ENCODE measurements at regions not wholly inside any gene's neighbourhood (a gene's known extent, or its start where the extent isn't known, plus 50 kb on each side); places are given as distances from the start of the nearest gene placed in this dataset.

GRCh38 chr1:62924983-62925790 lies 141.3 kb downstream of the ATG4C start:
- no peak for TF ChIP-seq POLR2A (IDR thresholded peaks at IDR 0.05)
- TF ChIP-seq, protein P1, sequence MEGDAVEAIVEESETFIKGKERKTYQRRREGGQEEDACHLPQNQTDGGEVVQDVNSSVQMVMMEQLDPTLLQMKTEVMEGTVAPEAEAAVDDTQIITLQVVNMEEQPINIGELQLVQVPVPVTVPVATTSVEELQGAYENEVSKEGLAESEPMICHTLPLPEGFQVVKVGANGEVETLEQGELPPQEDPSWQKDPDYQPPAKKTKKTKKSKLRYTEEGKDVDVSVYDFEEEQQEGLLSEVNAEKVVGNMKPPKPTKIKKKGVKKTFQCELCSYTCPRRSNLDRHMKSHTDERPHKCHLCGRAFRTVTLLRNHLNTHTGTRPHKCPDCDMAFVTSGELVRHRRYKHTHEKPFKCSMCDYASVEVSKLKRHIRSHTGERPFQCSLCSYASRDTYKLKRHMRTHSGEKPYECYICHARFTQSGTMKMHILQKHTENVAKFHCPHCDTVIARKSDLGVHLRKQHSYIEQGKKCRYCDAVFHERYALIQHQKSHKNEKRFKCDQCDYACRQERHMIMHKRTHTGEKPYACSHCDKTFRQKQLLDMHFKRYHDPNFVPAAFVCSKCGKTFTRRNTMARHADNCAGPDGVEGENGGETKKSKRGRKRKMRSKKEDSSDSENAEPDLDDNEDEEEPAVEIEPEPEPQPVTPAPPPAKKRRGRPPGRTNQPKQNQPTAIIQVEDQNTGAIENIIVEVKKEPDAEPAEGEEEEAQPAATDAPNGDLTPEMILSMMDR (IDR thresholded peaks at IDR 0.05): no peak
- no peak for TF ChIP-seq EP300 (IDR thresholded peaks at IDR 0.05; ENCODE audit: low read depth)
- TF ChIP-seq POLR2AphosphoS5 (IDR thresholded peaks at IDR 0.05): no peak
- no peak for DNase-seq
- no peaks in the 10 kb centered on the region for H3K9me3 ChIP-seq
- H3K27me3 ChIP-seq: no peaks in the 10 kb centered on the region
- intact Hi-C loops (cut with DNase I; ENCODE audit: low total_unique reads) (no loop called here), in situ Hi-C loops (cut with MboI; ENCODE audit: low pct_ligation_motif_present in 1 of 4, low pct_unique_long_range_greater_than_20kb in 1 of 4, low sequenced_read_pairs in 3 of 4) (no loop called here)
- H3K4me3 ChIP-seq: no peak overlapping the region
- no peaks in the 10 kb centered on the region for H3K4me1 ChIP-seq
- no peak overlapping the region for H3K27ac ChIP-seq
- whole genome bisulfite sequencing, 2 donors (ENCODE audit: low coverage in 1 of 2): 74 to 78% methylated on average over 7 of the region's 7 CpGs
- H3K36me3 ChIP-seq: no peaks in the 10 kb centered on the region

GRCh38 chr1:62926681-62927252 lies 142.8 kb downstream of the ATG4C start:
- no peaks in the 10 kb centered on the region for H3K27me3 ChIP-seq
- in situ Hi-C loops (cut with MboI; ENCODE audit: low pct_ligation_motif_present in 1 of 4, low pct_unique_long_range_greater_than_20kb in 1 of 4, low sequenced_read_pairs in 3 of 4) (no loop called here), intact Hi-C loops (cut with DNase I; ENCODE audit: low total_unique reads) (no loop called here)
- TF ChIP-seq EP300 (IDR thresholded peaks at IDR 0.05; ENCODE audit: low read depth): no peak
- no peak overlapping the region for H3K27ac ChIP-seq
- H3K9me3 ChIP-seq: no peaks in the 10 kb centered on the region
- no peaks in the 10 kb centered on the region for H3K36me3 ChIP-seq
- no peak overlapping the region for H3K4me3 ChIP-seq
- WGBS, 2 donors (ENCODE audit: low coverage in 1 of 2): 82 to 85% methylated on average over 2 to 4 of the region's 4 CpGs
- DNase-seq: no peak
- no peaks in the 10 kb centered on the region for H3K4me1 ChIP-seq

DNA sequence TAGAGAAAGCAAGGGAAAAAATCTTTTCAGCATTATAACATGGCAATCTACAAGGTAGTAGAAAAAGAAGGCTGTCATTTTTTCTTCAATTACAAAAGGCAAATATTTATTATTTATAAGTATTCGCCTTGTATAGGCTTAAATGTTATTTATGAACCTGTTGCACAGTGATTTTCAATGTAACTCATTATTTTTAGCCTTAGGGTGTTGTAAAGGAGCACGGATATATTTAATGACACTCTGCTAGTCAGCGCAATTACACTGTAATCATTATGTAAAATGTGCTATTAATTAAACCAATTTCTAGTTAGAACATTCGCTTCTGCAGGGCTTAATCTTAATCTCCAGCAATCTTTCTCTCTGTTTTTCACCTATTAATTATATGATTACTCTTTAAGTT lies 145.0 kb downstream of the ATG4C start:
- Histone ChIP-seq H3K4me1 (no peaks in the 10 kb centered on the region), H3K9me3 (no peaks in the 10 kb centered on the region), H3K4me3 (no peak overlapping the region), H3K27ac (no peak overlapping the region), H3K27me3 (no peaks in the 10 kb centered on the region), H3K36me3 (no peaks in the 10 kb centered on the region)
- WGBS, 2 donors (ENCODE audit: low coverage in 1 of 2): 84 to 85% methylated on average over 4 of the region's 4 CpGs
- in situ Hi-C loops (cut with MboI; ENCODE audit: low pct_ligation_motif_present in 1 of 4, low pct_unique_long_range_greater_than_20kb in 1 of 4, low sequenced_read_pairs in 3 of 4): no loop called here
- no peak for DNase-seq
- TF ChIP-seq, protein P1 (IDR thresholded peaks at IDR 0.05): no peak
- TF ChIP-seq POLR2A (IDR thresholded peaks at IDR 0.05) (no peak), POLR2AphosphoS5 (IDR thresholded peaks at IDR 0.05) (no peak), EP300 (IDR thresholded peaks at IDR 0.05; ENCODE audit: low read depth) (no peak)
- intact Hi-C loops (cut with DNase I; ENCODE audit: low total_unique reads): no loop called here

- in situ Hi-C loops (cut with MboI; ENCODE audit: low pct_ligation_motif_present in 1 of 4, low pct_unique_long_range_greater_than_20kb in 1 of 4, low sequenced_read_pairs in 3 of 4) (no loop called here), intact Hi-C loops (cut with DNase I; ENCODE audit: low total_unique reads) (no loop called here)
- no peaks in the 10 kb centered on the region for H3K9me3 ChIP-seq
- H3K27ac ChIP-seq: no peak overlapping the region
- no peaks in the 10 kb centered on the region for H3K36me3 ChIP-seq
- DNase-seq: no peak
- WGBS, 2 donors (ENCODE audit: low coverage in 1 of 2): 57 to 64% methylated on average over 4 to 6 of the region's 6 CpGs
- no peaks in the 10 kb centered on the region for H3K4me1 ChIP-seq
- H3K27me3 ChIP-seq: no peaks in the 10 kb centered on the region
- TF ChIP-seq, protein P1 (IDR thresholded peaks at IDR 0.05): no peak
- no peak for TF ChIP-seq POLR2AphosphoS5 (IDR thresholded peaks at IDR 0.05)
- TF ChIP-seq POLR2A (IDR thresholded peaks at IDR 0.05): no peak
- TF ChIP-seq EP300 (IDR thresholded peaks at IDR 0.05; ENCODE audit: low read depth): no peak
- no peak overlapping the region for H3K4me3 ChIP-seq
Measured at GRCh38 chr1:62937634-62938296, 153.8 kb downstream of the ATG4C start.

Measured in transverse colon (tissue), 4 donors.